NCI-H82 treated with DMSO at 0.1 percent for 48 hours (cell line): ENCODE measurements at regions not wholly inside any gene's neighbourhood (a gene's known extent, or its start where the extent isn't known, plus 50 kb on each side); places are given as distances from the start of the nearest gene placed in this dataset.
"Not testable (repeated sequence)": the region's sequence is repeated elsewhere in the genome, so short reads cannot be mapped to it uniquely, and the experiment has no call there.

Experiments used
- DNase-seq: peaks from one replicate; lab custom pipeline; 2025; ENCODE audit not compliant: unreplicated experiment; lab: John Stamatoyannopoulos, UW

DNA sequence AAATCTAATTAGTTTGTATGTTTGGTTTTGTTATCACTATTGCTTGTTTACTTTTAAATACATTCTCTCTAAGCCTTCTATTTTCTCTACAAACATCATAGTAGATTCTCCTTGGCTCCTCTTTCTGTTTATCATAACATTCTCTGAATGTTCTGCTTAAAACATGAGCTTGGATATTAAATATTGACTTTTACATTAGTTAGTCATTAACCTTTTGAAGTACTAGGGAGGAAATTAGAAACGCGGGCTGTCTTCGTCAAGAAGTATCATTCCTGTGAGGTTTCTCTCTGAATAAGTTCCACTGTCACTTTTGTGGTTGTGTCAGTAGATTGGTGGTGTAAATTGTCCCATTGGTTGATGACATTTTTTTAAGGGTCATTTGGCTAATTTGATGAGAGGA lies 821.5 kb downstream of the EFNA5 start:
- no peak for DNase-seq

DNA sequence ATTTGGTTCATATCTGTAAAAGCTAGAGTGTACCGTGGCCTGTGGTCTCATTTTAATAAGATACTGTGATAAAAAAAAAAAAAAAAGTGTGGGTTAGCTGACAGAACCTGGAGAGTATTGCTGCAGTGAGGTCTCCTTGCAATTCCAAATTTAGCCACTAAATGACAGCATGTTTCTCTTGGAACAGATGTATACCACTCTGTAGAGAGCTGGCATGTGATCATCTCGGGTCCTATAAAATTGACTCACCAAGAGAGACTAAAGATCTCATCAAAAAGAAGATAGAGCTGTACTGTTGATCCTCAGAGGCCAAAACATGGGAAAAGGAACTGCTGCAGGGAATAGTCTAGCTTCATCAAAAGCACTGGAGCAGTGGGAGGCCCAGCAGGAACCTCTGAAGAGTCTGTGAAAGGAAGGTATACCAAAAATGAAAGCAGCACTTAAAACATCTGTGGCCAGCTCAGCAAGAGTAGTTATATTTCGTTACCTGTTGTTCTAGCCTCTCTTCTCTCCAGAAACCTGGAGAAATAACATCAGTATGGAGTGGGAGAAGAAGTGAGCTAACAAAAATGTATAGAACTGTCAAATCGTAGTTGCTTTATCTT lies 826.8 kb downstream of the EFNA5 start:
- DNase-seq: no peak

GRCh38 chr5:106833517-106833916 lies 837.2 kb downstream of the EFNA5 start:
- DNase-seq: no peak

DNA sequence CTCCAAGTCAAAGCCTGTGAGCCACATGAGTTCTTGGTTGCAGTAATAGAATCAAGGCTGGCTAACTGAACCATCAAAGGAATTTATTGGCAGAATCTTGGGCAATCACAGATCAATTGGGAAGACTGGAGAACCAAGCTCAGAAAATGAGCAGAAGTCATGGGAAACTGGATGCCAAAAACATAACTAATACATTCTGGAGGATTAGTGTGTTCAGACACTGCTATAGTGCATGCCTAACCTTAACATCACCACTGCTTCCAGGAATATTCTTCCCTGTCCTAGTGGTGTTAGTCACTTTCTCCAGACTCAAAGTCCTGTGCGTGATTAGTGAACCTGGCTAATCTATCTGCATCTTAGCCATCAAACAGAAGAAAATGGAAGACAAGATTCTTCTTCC lies 843.7 kb downstream of the EFNA5 start:
- DNase-seq: no peak

DNA sequence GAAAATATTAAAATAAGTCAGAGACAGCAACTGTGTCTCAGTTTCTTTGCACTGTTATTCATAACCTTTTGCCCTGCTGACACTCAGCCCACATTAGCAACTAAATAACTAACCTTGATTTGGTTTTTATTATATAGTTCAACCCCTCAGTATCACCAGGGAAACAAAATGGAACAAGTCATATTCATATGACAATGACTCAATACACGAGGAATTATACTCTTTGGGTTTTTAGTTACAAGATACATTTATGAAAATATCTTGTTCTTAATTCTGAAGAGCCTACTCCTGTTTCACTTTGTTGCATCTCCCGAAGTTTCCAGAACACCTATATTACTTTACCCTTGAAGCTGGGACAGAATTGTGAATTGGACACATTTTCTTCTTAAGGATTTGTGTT lies 845.4 kb downstream of the EFNA5 start:
- DNase-seq: no peak

DNA sequence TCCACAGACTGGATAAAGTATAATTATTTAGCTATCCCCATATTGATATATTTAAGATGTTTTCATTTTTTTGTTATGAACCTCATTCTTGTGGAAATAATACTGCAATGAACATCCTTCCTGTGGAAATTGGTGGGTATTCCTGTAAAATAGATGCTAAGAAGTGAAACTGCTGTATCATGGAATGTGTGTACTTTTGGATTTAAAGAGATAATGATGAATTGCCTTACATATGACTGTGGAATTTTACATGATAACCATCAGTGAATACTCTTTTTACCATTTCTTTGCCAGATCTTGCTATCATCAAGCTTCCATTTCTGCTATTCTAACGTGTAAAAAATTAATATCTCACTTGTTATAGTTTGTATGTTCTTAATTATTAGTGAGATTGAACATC lies 847.9 kb downstream of the EFNA5 start:
- no peak for DNase-seq

GRCh38 chr5:106818552-106818951 lies 852.2 kb downstream of the EFNA5 start:
- no peak for DNase-seq

DNA sequence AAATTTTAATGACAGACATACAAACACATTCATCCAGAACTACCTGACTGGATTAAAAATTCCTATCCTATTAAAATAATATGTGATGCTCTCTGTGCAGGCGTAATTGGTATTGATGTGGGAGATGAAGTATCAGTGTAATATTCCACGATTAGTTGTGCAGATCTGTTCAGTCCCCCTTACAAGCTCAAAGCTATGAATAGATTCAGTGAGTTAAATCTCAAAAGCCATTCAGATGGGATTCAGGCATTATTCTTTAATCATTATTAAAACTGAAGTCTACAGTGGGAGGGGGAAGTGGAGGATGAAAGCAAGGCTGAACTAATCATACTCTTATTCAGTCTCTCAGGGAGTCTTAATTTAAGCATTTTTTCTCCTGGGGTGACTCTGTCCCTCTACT lies 855.8 kb downstream of the EFNA5 start:
- no peak for DNase-seq

- no peak for DNase-seq
Measured at GRCh38 chr5:106801554-106801953, 869.2 kb downstream of the EFNA5 start.

DNA sequence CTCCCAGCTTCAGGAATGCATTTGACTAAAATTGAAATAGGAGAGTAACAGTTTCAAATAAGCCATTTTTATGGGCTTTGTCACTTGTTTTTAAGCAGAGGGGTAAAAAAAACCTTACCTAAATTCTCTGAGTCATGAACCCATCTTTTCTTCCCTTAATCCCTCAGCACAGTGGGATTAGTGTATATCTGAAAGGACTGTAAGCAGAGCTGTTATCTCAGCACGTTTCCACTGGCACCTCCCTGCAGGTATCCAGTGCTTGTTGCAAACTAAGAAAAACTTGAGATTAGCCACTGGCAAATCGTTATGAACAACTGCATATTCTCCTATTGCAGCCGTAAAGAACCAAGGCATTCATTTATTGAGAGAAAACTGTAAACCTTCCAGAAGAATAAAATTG lies 872.7 kb downstream of the EFNA5 start:
- no peak for DNase-seq

- DNase-seq: no peak
Measured at GRCh38 chr5:106796081-106796480, 874.7 kb downstream of the EFNA5 start.

- no peak for DNase-seq
Measured at GRCh38 chr5:106784846-106785245, 885.9 kb downstream of the EFNA5 start.

GRCh38 chr5:106780355-106780754 lies 890.4 kb downstream of the EFNA5 start:
- DNase-seq: no peak

DNA sequence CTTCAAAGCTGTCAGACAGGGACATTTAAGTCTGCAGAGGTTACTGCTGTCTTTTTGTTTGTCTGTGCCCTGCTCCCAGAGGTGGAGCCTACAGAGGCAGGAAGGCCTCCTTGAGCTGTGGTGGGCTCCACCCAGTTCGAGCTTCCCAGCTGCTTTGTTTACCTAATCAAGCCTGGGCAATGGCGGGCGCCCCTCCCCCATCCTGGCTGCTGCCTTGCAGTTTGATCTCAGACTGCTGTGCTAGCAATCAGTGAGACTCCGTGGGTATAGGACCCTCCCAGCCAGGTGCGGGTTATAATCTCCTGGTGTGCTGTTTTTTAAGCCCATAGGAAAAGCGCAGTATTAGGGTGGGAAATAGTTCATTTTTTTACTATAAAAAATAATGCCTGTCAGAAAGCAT lies 894.2 kb downstream of the EFNA5 start:
- not testable (repeated sequence) for DNase-seq

DNA sequence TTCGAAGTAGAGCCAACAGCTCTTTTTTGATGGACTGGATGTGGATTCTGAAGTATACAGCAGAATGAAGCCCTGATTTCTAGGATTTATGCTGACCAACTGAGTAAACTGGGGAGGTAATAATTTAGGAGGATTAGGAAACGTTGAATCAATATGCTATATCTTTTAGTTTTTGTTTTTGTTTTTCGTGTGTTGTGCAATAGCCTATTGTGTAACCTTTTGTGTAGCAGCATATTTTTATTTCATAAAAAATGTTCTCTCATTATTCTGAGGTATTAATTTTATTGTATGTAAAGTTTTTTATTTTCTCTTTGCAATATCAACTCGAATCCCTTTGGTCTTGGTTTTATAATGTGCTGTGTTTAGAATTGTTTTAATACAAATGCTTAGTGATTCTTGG lies 902.3 kb downstream of the EFNA5 start:
- DNase-seq: no peak

DNA sequence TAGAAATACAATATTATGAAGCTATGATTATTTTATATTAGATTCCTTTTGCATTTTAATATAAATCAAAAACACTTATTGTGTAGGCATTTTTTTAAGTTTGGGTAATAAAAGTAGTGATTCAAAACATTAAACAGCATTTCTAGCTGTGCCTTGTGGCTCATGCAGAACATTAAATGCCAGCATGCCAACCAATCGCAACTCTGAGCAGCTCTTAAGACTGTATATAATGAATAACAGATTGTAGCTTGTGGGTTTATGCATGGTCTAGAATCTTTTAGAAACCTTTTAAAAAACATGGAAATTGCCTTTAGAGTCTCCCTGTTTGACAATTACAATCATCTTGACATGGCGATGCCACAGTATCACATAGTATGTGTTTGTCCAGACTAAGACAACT lies 903.8 kb downstream of the EFNA5 start:
- no peak for DNase-seq

- no peak for DNase-seq
Measured at GRCh38 chr5:106759581-106759980, 911.2 kb downstream of the EFNA5 start.

- no peak for DNase-seq
Measured at GRCh38 chr5:106759152-106759551, 911.6 kb downstream of the EFNA5 start.

GRCh38 chr5:106757672-106758071 lies 913.1 kb downstream of the EFNA5 start:
- no peak for DNase-seq

DNA sequence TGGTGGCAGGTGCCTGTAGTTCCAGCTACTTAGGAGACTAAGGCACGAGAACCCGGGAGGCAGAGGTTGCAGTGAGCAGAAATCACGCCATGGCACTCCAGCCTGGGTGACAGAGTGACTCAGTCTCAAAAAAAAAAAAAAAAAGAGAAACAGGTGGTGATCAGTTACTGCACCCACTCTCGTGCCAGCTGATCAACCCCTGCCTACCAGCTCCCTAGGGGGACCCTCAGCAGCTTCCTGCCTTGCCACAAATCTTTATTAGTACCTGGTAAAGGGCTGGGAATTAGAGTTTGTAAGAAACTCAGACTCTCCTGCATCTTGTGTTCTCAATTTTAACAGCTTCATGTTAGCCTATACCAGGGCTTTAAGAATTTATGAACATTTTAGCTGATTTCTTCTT lies 914.9 kb downstream of the EFNA5 start:
- no peak for DNase-seq

GRCh38 chr5:106755066-106755465 lies 915.7 kb downstream of the EFNA5 start:
- DNase-seq: no peak

DNA sequence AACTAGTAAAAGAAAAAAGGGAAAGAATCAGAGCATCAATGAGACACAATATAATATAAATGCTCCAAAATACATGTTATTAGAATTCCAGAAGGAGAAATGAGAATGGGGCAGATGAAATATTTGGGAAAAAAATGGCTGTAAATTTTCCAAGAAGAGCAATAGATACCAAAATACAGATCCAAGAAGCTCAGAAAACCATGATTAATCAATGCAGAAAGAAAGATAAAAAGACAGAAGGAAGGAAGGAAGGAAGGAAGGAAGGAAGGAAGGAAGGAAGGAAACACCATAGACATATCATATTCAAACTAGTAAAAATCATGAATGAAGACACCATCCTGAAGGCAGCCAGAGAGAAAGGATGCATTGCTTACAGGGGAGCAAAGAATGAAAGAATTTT lies 920.9 kb downstream of the EFNA5 start:
- DNase-seq: no peak

DNA sequence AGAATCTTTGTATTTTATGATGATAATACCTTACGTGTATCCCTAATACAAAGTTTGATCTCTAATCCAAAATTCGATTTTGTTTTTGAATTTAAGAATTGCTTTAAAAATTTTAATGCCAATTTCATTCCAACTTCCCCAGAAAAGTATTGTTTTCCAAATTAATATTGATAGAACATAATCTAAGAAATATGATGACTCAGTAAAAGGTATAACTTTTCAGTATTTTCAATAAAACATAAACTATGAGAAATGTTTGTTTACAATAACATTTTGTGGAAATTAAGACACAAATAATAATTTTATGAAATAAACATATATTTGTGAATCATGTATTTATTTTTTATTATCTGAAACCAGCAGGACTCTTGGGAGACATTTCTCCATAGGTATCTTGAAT lies 931.6 kb downstream of the EFNA5 start:
- no peak for DNase-seq

- no peak for DNase-seq
Measured at GRCh38 chr5:106737111-106737510, 933.6 kb downstream of the EFNA5 start.
